Lower lobe of right lung (tissue), 2 donors: ENCODE measurements at regions not wholly inside any gene's neighbourhood (a gene's known extent, or its start where the extent isn't known, plus 50 kb on each side); places are given as distances from the start of the nearest gene placed in this dataset.

ENCODE experiments used
- ATAC-seq, 2 donors: fragments of 200-7000 bp; cut with Tn5 transposase; one replicate each; pipeline ENCODE4 v1.9.1; 2020 to 2022; ENCODE audit warnings: mild to moderate bottlenecking in 2 of 2, moderate library complexity in 2 of 2
- DNase-seq: peaks from one replicate; pipeline ENCODE4 v3.0.0-alpha.2; 2020
- H3K27ac ChIP-seq: fragments of 200-600 bp; one replicate; pipeline ENCODE4 v1.8.0; 2022
- H3K27me3 ChIP-seq: fragments of 200-600 bp; one replicate; pipeline ENCODE4 v1.8.0; 2022; ENCODE audit warnings: low read depth
- H3K36me3 ChIP-seq: fragments of 200-600 bp; one replicate; pipeline ENCODE4 v1.8.0; 2022; ENCODE audit warnings: mild to moderate bottlenecking
- H3K4me1 ChIP-seq: fragments of 200-600 bp; one replicate; pipeline ENCODE4 v1.8.0; 2022
- H3K4me3 ChIP-seq: fragments of 200-600 bp; one replicate; pipeline ENCODE4 v1.8.0; 2022; ENCODE audit warnings: mild to moderate bottlenecking
- H3K9me3 ChIP-seq: fragments of 200-600 bp; one replicate; pipeline ENCODE4 v1.8.0; 2022
- CTCF ChIP-seq: fragments of 200-600 bp; IDR thresholded peaks from one replicate; pipeline ENCODE4 v1.8.0; 2022; ENCODE audit warnings: antibody characterized with exemption, mild to moderate bottlenecking
- intact Hi-C: fragments of 100-400 bp; cut with DNase I; formaldehyde crosslinking; loops from one replicate; pipeline ENCODE4 v1.11.0; 2022
- donor health status: DM: no; HTN: yes; CAD: no; lungs with severe emphysema.

DNA sequence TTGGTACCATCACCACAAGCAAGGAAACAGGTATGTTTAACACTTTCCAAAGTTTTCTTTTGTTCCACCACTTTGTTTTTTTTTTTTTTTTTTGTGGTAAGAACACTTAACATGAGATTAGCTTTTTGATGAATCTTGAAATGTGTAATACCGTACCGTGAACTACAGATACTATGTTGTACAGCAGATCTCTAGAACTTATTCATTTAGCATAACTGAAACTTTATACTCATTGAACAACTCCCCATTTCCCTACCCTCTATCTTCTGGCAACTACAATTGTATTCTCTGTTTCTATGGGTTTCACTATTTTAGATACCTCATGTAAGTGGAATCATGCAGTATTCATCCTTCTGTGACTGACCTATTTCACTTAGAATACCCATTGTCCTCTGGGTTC, 162.7 kb upstream of the ITGB1 start:
- H3K4me1 ChIP-seq = peaks cover 37% of the 10 kb centered on the region
- H3K27me3 ChIP-seq = no peaks in the 10 kb centered on the region
- intact Hi-C loops = no loop called here
- H3K4me3 ChIP-seq = no peak overlapping the region
- H3K9me3 ChIP-seq = no peaks in the 10 kb centered on the region
- TF ChIP-seq CTCF = no peak
- ATAC-seq (no peak), DNase-seq (no peak)
- no peak overlapping the region for H3K27ac ChIP-seq
- no peaks in the 10 kb centered on the region for H3K36me3 ChIP-seq

GRCh38 chr10:33120275-33120674, 162.2 kb upstream of the ITGB1 start:
- H3K27ac ChIP-seq = no peak overlapping the region
- TF ChIP-seq CTCF = no peak
- H3K4me3 ChIP-seq = no peak overlapping the region
- intact Hi-C loops = no loop called here
- no peaks in the 10 kb centered on the region for H3K9me3 ChIP-seq
- no peak for ATAC-seq
- H3K36me3 ChIP-seq = no peaks in the 10 kb centered on the region
- H3K4me1 ChIP-seq = peaks cover 37% of the 10 kb centered on the region
- DNase-seq = no peak
- no peaks in the 10 kb centered on the region for H3K27me3 ChIP-seq

- no peaks in the 10 kb centered on the region for H3K9me3 ChIP-seq
- DNase-seq (peak; percentile 59), ATAC-seq (peak; percentile 77 to 88)
- TF ChIP-seq CTCF = no peak
- no peaks in the 10 kb centered on the region for H3K36me3 ChIP-seq
- no peaks in the 10 kb centered on the region for H3K27me3 ChIP-seq
- H3K27ac ChIP-seq = no peak overlapping the region
- intact Hi-C loops = no loop called here
- H3K4me3 ChIP-seq = no peak overlapping the region
- H3K4me1 ChIP-seq = peaks cover 42% of the 10 kb centered on the region
Observed at GRCh38 chr10:33117816-33118215, 159.8 kb upstream of the ITGB1 start.

DNA sequence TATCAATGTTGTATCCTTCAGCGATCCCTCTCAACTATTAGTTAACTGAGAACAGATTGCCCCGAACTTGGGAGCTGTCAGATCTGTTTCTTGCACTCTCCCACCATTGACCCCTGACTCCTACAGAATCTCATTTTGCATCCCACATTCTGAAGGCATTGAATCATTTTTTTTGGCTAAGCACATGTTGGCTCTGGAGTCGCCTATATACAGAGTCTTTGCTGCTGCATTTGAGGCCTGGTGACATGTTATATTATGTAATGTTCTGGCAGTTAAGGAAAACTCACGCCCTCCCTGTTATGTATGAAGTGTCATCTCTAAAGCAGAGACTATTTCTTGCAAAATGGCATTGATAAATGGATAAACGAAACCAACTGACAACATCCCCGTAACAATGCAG, 159.2 kb upstream of the ITGB1 start:
- ATAC-seq (peak in 1 of 2 donors; percentile 6), DNase-seq (no peak)
- H3K36me3 ChIP-seq = no peaks in the 10 kb centered on the region
- intact Hi-C loops = no loop called here
- no peak overlapping the region for H3K27ac ChIP-seq
- TF ChIP-seq CTCF = no peak
- H3K4me1 ChIP-seq = peaks cover 41% of the 10 kb centered on the region
- no peaks in the 10 kb centered on the region for H3K9me3 ChIP-seq
- H3K27me3 ChIP-seq = no peaks in the 10 kb centered on the region
- no peak overlapping the region for H3K4me3 ChIP-seq

GRCh38 chr10:33115738-33116719, 158.0 kb upstream of the ITGB1 start:
- Histone ChIP-seq H3K27me3 (no peaks in the 10 kb centered on the region), H3K27ac (no peak overlapping the region), H3K9me3 (no peaks in the 10 kb centered on the region), H3K4me1 (peaks cover 37% of the 10 kb centered on the region), H3K4me3 (no peak overlapping the region), H3K36me3 (no peaks in the 10 kb centered on the region)
- DNase-seq (no peak), ATAC-seq (peak; percentile 30 to 47)
- peak; percentile 53 for TF ChIP-seq CTCF
- intact Hi-C loops = no loop called here
